Loucy (cell line): ENCODE measurements at regions not wholly inside any gene's neighbourhood (a gene's known extent, or its start where the extent isn't known, plus 50 kb on each side); places are given as distances from the start of the nearest gene placed in this dataset.

Experiments used
- H2AFZ ChIP-seq: fragments of 200-600 bp; sonication (generic); 2 replicates; pipeline ENCODE4 v1.6.0; 2016; ENCODE audit warnings: antibody characterized with exemption, mild to moderate bottlenecking, low read length, moderate library complexity
- H3F3A ChIP-seq: fragments of 200-600 bp; 2 replicates; pipeline ENCODE4 v1.6.0; 2016; ENCODE audit warnings: antibody characterized with exemption, low read depth, mild to moderate bottlenecking
- H3K27me3 ChIP-seq: fragments of 200-600 bp; sonication (generic); 2 replicates; pipeline ENCODE4 v1.6.1; 2014; ENCODE audit warnings: low read length, mild to moderate bottlenecking; ENCODE audit not compliant: insufficient read depth, poor library complexity, severe bottlenecking
- H3K36me3 ChIP-seq: fragments of 200-600 bp; sonication (generic); 2 replicates; pipeline ENCODE4 v1.6.1; 2016; ENCODE audit warnings: low read length; ENCODE audit not compliant: insufficient read depth
- H3K4me1 ChIP-seq: fragments of 200-600 bp; sonication (generic); 2 replicates; pipeline ENCODE4 v1.5.1; 2014; ENCODE audit warnings: low read length, mild to moderate bottlenecking; ENCODE audit not compliant: insufficient read depth, poor library complexity, severe bottlenecking
- H3K4me2 ChIP-seq: fragments of 200-600 bp; sonication (generic); 2 replicates; pipeline ENCODE4 v1.6.0; 2014; ENCODE audit warnings: antibody characterized with exemption, low read length, low read depth, mild to moderate bottlenecking; ENCODE audit not compliant: poor library complexity, severe bottlenecking
- H3K4me3 ChIP-seq: fragments of 200-600 bp; sonication (generic); 2 replicates; pipeline ENCODE4 v1.5.1; 2014; ENCODE audit warnings: low read length, mild to moderate bottlenecking, mixed read lengths; ENCODE audit not compliant: poor library complexity, severe bottlenecking
- H3K79me2 ChIP-seq: fragments of 200-600 bp; sonication (generic); 2 replicates; pipeline ENCODE4 v1.6.1; 2014; ENCODE audit warnings: low read length; ENCODE audit not compliant: insufficient read depth
- H3K9ac ChIP-seq: fragments of 200-600 bp; sonication (generic); 2 replicates; pipeline ENCODE4 v1.6.0; 2014; ENCODE audit warnings: mild to moderate bottlenecking, low read depth, low read length, moderate library complexity; ENCODE audit not compliant: poor library complexity, severe bottlenecking
- H3K9me2 ChIP-seq: fragments of 200-600 bp; sonication (generic); replicated peaks from 2 replicates; pipeline ENCODE4 v1.6.1; 2016; ENCODE audit warnings: low read depth, low read length, mixed read lengths
- H3K9me3 ChIP-seq: fragments of 200-600 bp; sonication (generic); 2 replicates; pipeline ENCODE4 v1.6.1; 2014; ENCODE audit warnings: mild to moderate bottlenecking, antibody characterized with exemption, low read length, low read depth; ENCODE audit not compliant: insufficient read depth
- H4K20me1 ChIP-seq: fragments of 200-600 bp; sonication (generic); 2 replicates; pipeline ENCODE4 v1.6.0; 2014; ENCODE audit warnings: antibody characterized with exemption, low read length, mild to moderate bottlenecking; ENCODE audit not compliant: insufficient read depth, poor library complexity, severe bottlenecking
- CTCF ChIP-seq: fragments of 200-600 bp; sonication (generic); conservative IDR thresholded peaks from 2 replicates; pipeline ENCODE4 v1.5.1; 2014; ENCODE audit warnings: mild to moderate bottlenecking, antibody characterized with exemption, low read length
- EZH2phosphoT487 ChIP-seq: fragments of 200-600 bp; IDR thresholded peaks from 2 replicates; pipeline ENCODE4 v1.6.1; 2018; ENCODE audit warnings: antibody characterized with exemption, mild to moderate bottlenecking, moderate library complexity, borderline replicate concordance

GRCh38 chr5:124973661-124974060, 227.2 kb upstream of the ZNF608 start:
- TF ChIP-seq CTCF (no peak), EZH2phosphoT487 (no peak)
- Histone ChIP-seq H3K4me1 (no peaks in the 10 kb centered on the region), H2AFZ (no peak overlapping the region), H3K27me3 (no peaks in the 10 kb centered on the region), H3K79me2 (no peaks in the 10 kb centered on the region), H3K36me3 (no peaks in the 10 kb centered on the region), H3K9ac (no peak overlapping the region), H3K4me3 (no peak overlapping the region), H3K4me2 (no peak overlapping the region), H3F3A (no peaks in the 10 kb centered on the region), H4K20me1 (no peaks in the 10 kb centered on the region), H3K9me3 (no peaks in the 10 kb centered on the region), H3K9me2 (no peaks in the 10 kb centered on the region)

GRCh38 chr5:124976086-124976485, 229.6 kb upstream of the ZNF608 start:
- H4K20me1 ChIP-seq, result no peaks in the 10 kb centered on the region
- H3K27me3 ChIP-seq, result no peaks in the 10 kb centered on the region
- H3K9me2 ChIP-seq, result no peaks in the 10 kb centered on the region
- no peak for TF ChIP-seq EZH2phosphoT487
- TF ChIP-seq CTCF, result no peak
- no peak overlapping the region for H3K4me2 ChIP-seq
- no peak overlapping the region for H2AFZ ChIP-seq
- H3K4me1 ChIP-seq, result peaks cover 5% of the 10 kb centered on the region
- H3K4me3 ChIP-seq, result no peak overlapping the region
- H3K9me3 ChIP-seq, result no peaks in the 10 kb centered on the region
- no peaks in the 10 kb centered on the region for H3F3A ChIP-seq
- no peaks in the 10 kb centered on the region for H3K36me3 ChIP-seq
- no peak overlapping the region for H3K9ac ChIP-seq
- no peaks in the 10 kb centered on the region for H3K79me2 ChIP-seq

- H3K4me3 ChIP-seq, result no peak overlapping the region
- no peak overlapping the region for H2AFZ ChIP-seq
- H3K4me1 ChIP-seq, result peaks cover 5% of the 10 kb centered on the region
- no peak overlapping the region for H3K9ac ChIP-seq
- no peaks in the 10 kb centered on the region for H3K27me3 ChIP-seq
- no peaks in the 10 kb centered on the region for H3K79me2 ChIP-seq
- no peaks in the 10 kb centered on the region for H3F3A ChIP-seq
- TF ChIP-seq EZH2phosphoT487 (no peak), CTCF (no peak)
- H4K20me1 ChIP-seq, result no peaks in the 10 kb centered on the region
- no peaks in the 10 kb centered on the region for H3K9me3 ChIP-seq
- H3K36me3 ChIP-seq, result no peaks in the 10 kb centered on the region
- H3K4me2 ChIP-seq, result no peak overlapping the region
- H3K9me2 ChIP-seq, result no peaks in the 10 kb centered on the region
Observed at GRCh38 chr5:124979251-124979650, 232.8 kb upstream of the ZNF608 start.
